Gastrocnemius medialis (tissue), 4 donors: ENCODE measurements at regions not wholly inside any gene's neighbourhood (a gene's known extent, or its start where the extent isn't known, plus 50 kb on each side); places are given as distances from the start of the nearest gene placed in this dataset.

ENCODE experiments used
- CTCF ChIP-seq, 5 experiments: fragments of 450-650 bp in 3 of 5; fragments of 200-600 bp in 2 of 5; sonication (generic) in 2 of 5; IDR thresholded peaks in 4 of 5; conservative IDR thresholded peaks in 1 of 5; 1 replicate in 4 of 5; 2 replicates in 1 of 5; pipeline ENCODE4 v1.5.1; 2016 to 2019; ENCODE audit warnings: antibody characterized with exemption in 5 of 5, mild to moderate bottlenecking in 3 of 5, moderate library complexity in 3 of 5
- POLR2A ChIP-seq, 2 donors: fragments of 450-650 bp; IDR thresholded peaks; one replicate each; pipeline ENCODE4 v1.6.1; 2017; ENCODE audit warnings: antibody characterized with exemption in 2 of 2, mild to moderate bottlenecking in 2 of 2, moderate library complexity in 2 of 2

DNA sequence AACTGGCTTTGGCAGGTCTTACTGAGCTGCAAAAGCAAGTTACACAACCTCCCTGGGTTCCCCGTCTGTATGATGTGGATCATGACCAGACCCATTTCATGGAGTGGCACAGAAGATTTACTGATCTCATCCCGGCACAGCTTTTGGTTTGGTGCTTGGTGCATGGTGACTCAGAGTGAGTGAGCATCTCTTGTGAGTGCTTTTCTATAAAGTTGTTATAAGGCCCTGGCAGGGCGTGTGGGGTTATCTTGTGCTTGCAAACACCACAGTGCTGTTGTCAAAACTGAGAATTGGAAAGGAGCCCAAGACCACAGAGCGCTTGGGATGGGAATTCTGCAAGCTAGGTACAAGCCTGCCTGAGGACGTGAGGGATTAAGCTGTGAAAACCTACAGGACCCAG is 425.2 kb downstream of the GADD45G start:
- no peak for TF ChIP-seq CTCF (IDR thresholded peaks at IDR 0.05 in 4 of 5, conservative IDR thresholded peaks at IDR 0.05 in 1 of 5)
- no peak for TF ChIP-seq POLR2A (IDR thresholded peaks at IDR 0.05)
